ENCODE measurements at regions not wholly inside any gene's neighbourhood (a gene's known extent, or its start where the extent isn't known, plus 50 kb on each side); places are given as distances from the start of the nearest gene placed in this dataset.

DNA sequence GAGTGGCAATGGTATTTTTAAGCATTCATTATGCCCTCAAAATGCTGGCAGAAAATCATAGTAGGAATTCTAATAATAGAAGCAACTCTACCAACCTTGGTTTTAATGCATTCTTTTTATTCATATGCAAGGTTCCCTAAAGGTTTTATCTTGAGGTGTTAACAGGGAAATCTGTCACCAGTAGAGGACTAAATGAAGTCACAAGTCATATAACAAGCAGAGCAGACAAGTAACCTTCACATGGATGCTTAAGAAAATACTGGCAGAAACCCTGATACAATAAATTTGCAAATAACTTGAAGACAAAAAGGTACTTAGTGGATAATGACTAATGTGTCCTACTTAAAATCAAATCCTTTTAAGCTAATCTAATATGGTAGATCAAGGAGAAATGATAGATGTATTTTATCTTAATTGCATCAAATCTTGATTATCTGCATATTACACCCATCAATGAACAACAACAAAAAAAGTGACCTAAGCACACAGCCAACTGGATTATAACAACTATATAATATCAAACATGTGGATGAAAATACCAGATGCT lies 73.3 kb downstream of the RFC3 start:
- DNase-seq: no peak

DNA sequence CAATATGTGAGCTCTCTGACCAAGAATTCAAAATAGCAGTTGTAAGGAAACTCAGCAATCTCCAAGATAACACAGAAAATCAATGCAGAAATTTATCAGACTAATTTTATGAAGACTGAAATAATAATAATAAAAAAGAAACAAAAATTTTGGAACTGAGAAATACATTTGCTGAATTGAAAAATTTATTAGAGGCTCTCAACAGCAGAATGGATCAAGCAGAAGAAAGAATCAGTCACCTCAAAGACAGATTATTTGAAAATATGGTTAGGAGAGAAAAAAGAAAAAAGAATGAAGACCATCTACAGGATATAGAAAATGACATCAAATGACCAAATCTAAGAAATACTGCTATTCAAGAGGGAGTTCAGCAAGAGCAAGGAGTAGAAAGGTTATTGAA lies 75.6 kb downstream of the RFC3 start:
- DNase-seq: no peak

GRCh38 chr13:33904431-33904830 lies 86.5 kb downstream of the RFC3 start:
- DNase-seq: no peak

DNA sequence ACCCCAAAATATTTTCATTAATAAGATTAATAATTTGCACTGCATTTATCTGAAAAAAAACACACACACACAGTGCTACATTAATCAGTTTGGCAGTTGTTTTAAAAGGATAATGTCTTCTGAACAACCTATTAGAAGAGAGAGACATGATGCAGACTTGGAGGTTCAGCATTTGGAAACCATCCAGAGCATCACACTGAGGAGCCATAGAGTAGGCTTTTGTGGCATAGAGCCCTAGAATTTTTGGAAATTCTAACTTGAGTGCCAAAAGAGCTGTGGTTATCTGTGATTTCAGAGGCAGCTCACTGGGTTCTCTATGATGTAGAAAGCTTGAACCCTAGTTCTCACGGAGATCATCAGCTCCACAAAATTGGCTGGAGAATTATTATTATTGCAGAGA lies 90.2 kb downstream of the RFC3 start:
- DNase-seq: no peak

DNA sequence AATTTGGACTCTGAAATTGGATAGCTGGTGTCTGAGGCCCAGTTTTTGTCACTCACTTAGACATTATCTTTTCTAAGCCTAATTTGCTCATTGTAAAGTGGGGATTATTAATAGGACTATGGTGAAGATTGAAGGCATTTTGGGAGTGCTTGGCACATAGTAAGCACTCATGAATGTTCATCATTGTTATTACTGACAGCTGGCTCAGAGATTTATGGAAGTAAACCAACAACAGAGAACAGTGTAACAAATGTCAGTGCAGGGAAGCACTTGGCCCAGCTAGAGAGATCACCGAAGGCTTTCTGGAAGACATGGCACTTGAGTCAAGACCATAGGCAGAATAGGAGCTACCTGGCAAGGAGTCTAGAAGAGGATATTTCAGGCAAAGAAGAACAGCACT lies 92.3 kb downstream of the RFC3 start:
- no peak for DNase-seq

DNA sequence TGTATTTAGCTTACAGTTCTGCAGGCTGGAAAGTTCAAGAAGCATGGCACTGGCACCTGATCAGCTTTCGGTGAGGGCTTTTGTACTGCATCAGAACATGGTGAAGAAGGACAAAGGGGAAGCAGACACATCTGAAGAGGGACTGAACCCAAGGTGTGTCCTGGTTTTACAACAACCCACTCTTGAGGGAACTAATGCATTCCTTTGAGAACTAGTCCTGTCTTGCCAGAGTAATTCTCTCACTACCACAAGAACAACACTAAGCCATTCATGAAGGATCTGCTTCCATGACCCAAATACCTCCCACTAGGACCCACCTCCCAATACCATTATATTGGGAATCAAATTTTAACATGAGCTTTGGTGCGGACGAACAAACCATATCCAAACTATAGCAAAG lies 93.6 kb downstream of the RFC3 start:
- no peak for DNase-seq

DNA sequence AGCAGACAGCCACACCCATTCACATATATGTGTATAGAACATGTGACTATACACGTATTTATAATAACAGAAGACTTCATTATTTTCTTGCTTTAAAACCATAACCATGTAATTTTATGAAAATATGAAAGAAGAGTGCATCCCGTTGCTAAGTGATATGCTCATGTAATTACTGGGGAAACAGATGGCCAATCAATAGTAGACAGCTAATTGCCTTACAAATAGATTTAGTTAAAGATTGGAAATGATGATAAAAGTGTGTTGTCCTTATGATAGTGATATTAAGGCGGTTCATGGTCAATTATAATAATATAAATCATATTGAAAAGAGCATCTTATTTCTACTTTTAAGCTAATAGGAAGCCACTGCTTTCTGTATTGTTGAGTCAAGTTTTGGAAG lies 95.9 kb downstream of the RFC3 start:
- no peak for DNase-seq

DNA sequence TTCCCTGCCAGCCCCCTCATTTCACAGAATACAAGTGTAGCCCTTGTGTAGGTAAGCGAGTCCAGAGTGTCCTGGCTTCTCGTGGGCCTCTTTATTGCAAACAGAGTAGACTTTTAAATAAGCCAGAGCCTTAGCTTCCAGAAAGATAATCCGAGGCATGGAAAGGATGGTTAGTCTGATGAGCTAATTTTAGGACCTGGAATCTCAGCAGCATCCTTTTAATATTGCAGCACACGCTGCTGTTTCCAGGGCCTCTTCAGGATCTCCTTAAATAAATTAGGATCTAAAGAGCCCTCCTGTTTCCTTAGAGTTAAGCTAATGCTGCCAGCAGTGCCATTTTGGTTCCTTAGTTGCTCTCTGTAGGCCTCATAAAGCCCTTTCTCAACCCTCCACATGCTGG lies 99.2 kb downstream of the RFC3 start:
- no peak for DNase-seq

- no peak for DNase-seq
Measured at GRCh38 chr13:33918199-33918932, 100.4 kb downstream of the RFC3 start.

- no peak for DNase-seq
Measured at GRCh38 chr13:33919120-33919519, 101.2 kb downstream of the RFC3 start.

- DNase-seq: no peak
Measured at GRCh38 chr13:33925563-33925962, 107.6 kb downstream of the RFC3 start.

GRCh38 chr13:33927315-33927714 lies 109.4 kb downstream of the RFC3 start:
- no peak for DNase-seq

DNA sequence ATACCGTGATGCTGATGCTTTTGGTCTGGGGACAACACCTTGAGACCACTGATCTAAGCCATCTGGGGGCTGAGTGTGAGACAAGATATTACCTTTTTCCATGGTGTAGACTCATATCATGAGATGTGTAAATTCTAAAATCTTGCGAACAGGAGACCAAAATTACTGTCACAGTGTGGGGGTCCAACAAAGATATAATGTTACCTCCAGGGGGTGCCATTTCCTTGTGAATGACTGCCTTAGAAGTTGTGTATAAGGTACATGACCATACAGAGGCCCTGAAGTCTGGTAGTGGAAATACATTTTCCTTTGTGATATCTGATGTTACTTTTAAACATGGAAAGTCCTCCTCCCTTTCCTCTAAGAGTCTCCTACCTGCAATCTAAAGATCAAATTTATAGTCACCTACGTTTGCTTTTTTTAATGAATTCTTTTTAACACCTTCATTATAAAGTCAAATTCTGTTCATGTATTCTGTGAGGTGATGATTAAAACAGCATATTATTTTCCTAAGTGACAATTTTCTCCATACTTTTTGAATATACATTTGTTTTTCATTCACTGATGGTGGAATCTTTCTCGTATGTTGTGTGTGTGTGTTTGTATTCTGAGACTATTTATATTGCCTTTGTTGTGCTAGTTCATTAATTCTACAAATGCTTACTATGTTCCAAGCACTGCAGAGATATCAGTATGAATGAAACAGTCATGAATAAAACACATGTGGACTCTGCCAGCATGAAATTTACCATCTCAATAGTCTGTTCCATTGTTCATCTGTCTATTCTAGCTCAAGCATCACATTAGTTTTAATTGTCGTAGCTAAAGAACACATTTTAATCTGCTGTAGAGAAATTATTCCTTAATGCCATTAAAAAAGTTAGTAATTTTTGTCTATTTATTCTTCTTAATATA lies 113.7 kb downstream of the RFC3 start:
- no peak for DNase-seq

- no peak for DNase-seq
Measured at GRCh38 chr13:33932769-33933406, 114.9 kb downstream of the RFC3 start.

- no peak for DNase-seq
Measured at GRCh38 chr13:33933810-33934209, 115.9 kb downstream of the RFC3 start.

GRCh38 chr13:33934343-33934742 lies 116.4 kb downstream of the RFC3 start:
- no peak for DNase-seq

DNA sequence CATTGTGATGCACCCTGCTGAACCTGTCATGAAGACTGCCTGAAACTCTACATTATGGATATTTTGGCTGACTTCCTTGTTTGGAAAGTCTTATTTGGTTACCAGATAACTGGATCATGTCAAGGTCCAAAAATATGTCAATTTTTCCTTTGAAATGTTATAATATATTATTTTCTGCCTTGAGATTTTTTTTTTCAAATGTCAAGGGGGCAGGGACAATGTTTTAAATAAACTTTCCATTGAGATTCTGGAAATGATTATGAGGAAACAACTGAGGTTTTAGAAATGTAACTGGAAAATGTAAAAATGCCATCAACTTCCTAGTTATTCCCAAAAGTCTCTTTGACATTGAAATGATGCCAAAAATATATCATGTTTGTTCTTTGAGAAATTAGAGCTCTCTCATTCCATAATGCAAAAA lies 117.0 kb downstream of the RFC3 start:
- DNase-seq: no peak

- DNase-seq: no peak
Measured at GRCh38 chr13:33935969-33936368, 118.0 kb downstream of the RFC3 start.

GRCh38 chr13:33937373-33938098 lies 119.6 kb downstream of the RFC3 start:
- DNase-seq: no peak

DNA sequence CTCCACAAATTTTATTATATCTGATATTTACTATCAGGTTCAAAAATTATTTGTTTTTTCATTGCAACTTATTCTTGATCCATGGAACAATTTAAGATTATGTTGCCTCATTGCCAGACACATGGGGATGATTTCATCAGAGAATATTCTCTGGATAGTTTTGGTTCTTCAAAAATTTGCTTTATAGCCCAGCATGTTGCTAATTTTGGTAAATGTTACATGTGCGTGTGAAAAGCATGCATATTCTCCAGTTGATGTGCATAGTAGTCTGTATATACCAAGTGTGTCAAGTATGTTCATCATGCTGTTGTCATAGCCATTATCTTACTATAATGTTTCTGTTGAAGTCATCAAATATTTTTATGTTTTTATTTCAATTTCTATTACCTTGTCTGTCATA lies 122.3 kb downstream of the RFC3 start:
- no peak for DNase-seq

GRCh38 chr13:33940898-33941297 lies 122.9 kb downstream of the RFC3 start:
- DNase-seq: no peak

GRCh38 chr13:33945477-33945876 lies 127.5 kb downstream of the RFC3 start:
- DNase-seq: no peak

DNA sequence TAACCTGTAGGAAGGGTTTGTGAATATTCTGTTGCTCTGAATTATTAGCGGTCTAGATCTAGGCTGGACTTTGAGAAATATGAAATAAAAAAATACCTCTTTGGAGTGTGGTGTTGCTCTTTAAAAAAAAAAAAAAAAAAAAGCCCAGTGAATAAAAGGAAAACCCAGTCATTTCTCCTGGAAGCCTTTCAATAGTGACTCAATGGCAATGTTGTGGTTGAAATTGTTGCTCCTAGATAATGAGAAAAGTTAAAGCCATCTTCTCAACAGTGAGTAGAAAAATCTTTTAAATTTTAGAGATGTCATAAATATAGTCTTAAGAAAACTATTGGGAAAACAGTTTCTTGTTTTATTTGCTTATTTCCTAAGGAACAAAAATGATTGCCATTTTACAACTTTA lies 135.3 kb downstream of the RFC3 start:
- DNase-seq: no peak
